K562 (cell line): ENCODE measurements at regions not wholly inside any gene's neighbourhood (a gene's known extent, or its start where the extent isn't known, plus 50 kb on each side); places are given as distances from the start of the nearest gene placed in this dataset.

Experiments
- ATAC-seq: fragments of 200-7000 bp; cut with Tn5 transposase; 3 replicates; pipeline ENCODE4 v1.9.1; 2020; ENCODE audit warnings: moderate library complexity
- BruUV-seq: library from RNA; stranded (reverse); fragments of 400-500 nt; replicated peaks from 2 replicates; lab custom pipeline; 2021; lab: Mats Ljungman, UMichigan
- CTCF ChIA-PET: fragments of 300-600 bp; formaldehyde crosslinking; extraction: SDS; loops from one replicate; lab custom pipeline; 2021; ENCODE audit warnings: low intra/inter-chr PET ratio; lab: Yijun Ruan, JAX
- POLR2A ChIA-PET: fragments of 300-600, 350-650 bp; sonication (Branson Sonifier 250); formaldehyde crosslinking; extraction: SDS; loops from one replicate; lab custom pipeline; 2021; ENCODE audit warnings: antibody characterized with exemption, inconsistent platforms; lab: Yijun Ruan, JAX
- DNase-seq, 4 experiments: peaks; one replicate each; pipeline versions ENCODE4 v3.0.0 to v3.0.0-alpha.2; 2011 to 2018; ENCODE audit warnings: low spot score in 3 of 4, mixed read lengths in 3 of 4; ENCODE audit errors: extremely low read depth in 1 of 4
- FAIRE-seq: peaks from 2 replicates; lab custom pipeline; 2011; peaks lifted over from hg19 to GRCh38; lab: Jason Lieb, UNC
- H2AFZ ChIP-seq: 2 replicates; pipeline ENCODE4 v1.6.0; 2011; ENCODE audit warnings: low read depth, low read length, control low read depth, inconsistent platforms
- H3K27ac ChIP-seq: fragments of 200-600 bp; 3 replicates; pipeline ENCODE4 v1.8.0; 2011; ENCODE audit warnings: low read depth, mild to moderate bottlenecking, control low read depth, inconsistent platforms, low read length, moderate library complexity, mixed read lengths; ENCODE audit errors: extremely low read depth
- H3K27me3 ChIP-seq, 2 experiments: fragments of 300-600 bp in 1 of 2; 2 replicates in 1 of 2; 3 replicates in 1 of 2; pipeline versions ENCODE4 v1.6.0 to v1.8.0; 2011; ENCODE audit warnings: inconsistent platforms in 2 of 2, low read length in 2 of 2, mild to moderate bottlenecking in 1 of 2, mixed read lengths in 1 of 2, moderate library complexity in 1 of 2; ENCODE audit not compliant: control insufficient read depth in 2 of 2, insufficient read depth in 2 of 2
- H3K36me3 ChIP-seq: fragments of 300-600 bp; 3 replicates; pipeline ENCODE4 v1.8.0; 2011; ENCODE audit warnings: mild to moderate bottlenecking, low read length, inconsistent platforms; ENCODE audit not compliant: control insufficient read depth, insufficient read depth
- H3K4me1 ChIP-seq, 2 experiments: fragments of 200-600 bp in 1 of 2; replicated peaks in 1 of 2; 2 replicates in 1 of 2; 3 replicates in 1 of 2; pipeline versions ENCODE4 v1.5.1 to v1.8.0; 2011; ENCODE audit warnings: inconsistent platforms in 2 of 2, low read length in 2 of 2, mild to moderate bottlenecking in 1 of 2, mixed read lengths in 1 of 2, moderate library complexity in 1 of 2; ENCODE audit not compliant: control insufficient read depth in 2 of 2, insufficient read depth in 2 of 2
- H3K4me2 ChIP-seq: 2 replicates; pipeline ENCODE4 v1.6.1; 2011; ENCODE audit warnings: low read length, control low read depth, inconsistent platforms, mixed read lengths; ENCODE audit not compliant: insufficient read depth
- H3K4me3 ChIP-seq: fragments of 200-600 bp; sonication (generic), shearing (Covaris generic); 2 replicates; pipeline ENCODE4 v1.5.1; 2016; ENCODE audit warnings: control low read depth, inconsistent platforms
- H3K79me2 ChIP-seq: fragments of 200-600 bp; 3 replicates; pipeline ENCODE4 v1.8.0; 2011; ENCODE audit warnings: low read length, inconsistent platforms; ENCODE audit not compliant: control insufficient read depth, insufficient read depth
- H3K9ac ChIP-seq, 2 experiments: 2 replicates each; pipeline versions ENCODE4 v1.6.0 to v1.6.1; 2011; ENCODE audit warnings: low read depth in 2 of 2, low read length in 2 of 2, control low read depth in 1 of 2, inconsistent platforms in 1 of 2, mild to moderate bottlenecking in 1 of 2, mixed read lengths in 1 of 2; ENCODE audit not compliant: insufficient read depth in 1 of 2
- H3K9me1 ChIP-seq: one replicate; pipeline ENCODE4 v1.6.0; 2011; ENCODE audit warnings: inconsistent platforms, mild to moderate bottlenecking, low read length, moderate library complexity; ENCODE audit not compliant: control insufficient read depth, insufficient read depth
- H3K9me3 ChIP-seq: replicated peaks from 2 replicates; pipeline ENCODE4 v1.5.1; 2011; ENCODE audit warnings: low read depth, low read length, inconsistent platforms; ENCODE audit not compliant: control insufficient read depth, insufficient read depth
- H4K20me1 ChIP-seq: replicated peaks from 2 replicates; pipeline ENCODE4 v1.6.1; 2011; ENCODE audit warnings: low read length, inconsistent platforms, mixed read lengths; ENCODE audit not compliant: control insufficient read depth, insufficient read depth
- BCLAF1 ChIP-seq, 2 experiments: fragments of 450-650 bp in 1 of 2; IDR thresholded peaks; 2 replicates each; pipeline ENCODE4 v1.6.1; 2011 to 2017; ENCODE audit warnings: low read depth in 2 of 2, antibody characterized with exemption in 1 of 2, borderline replicate concordance in 1 of 2, low read length in 1 of 2, mild to moderate bottlenecking in 1 of 2, mixed read lengths in 1 of 2; ENCODE audit not compliant: control insufficient read depth in 1 of 2
- DDX20 ChIP-seq: fragments of 450-650 bp; IDR thresholded peaks from 2 replicates; pipeline ENCODE4 v1.6.1; 2016; ENCODE audit warnings: missing genetic modification characterization, low read depth, mild to moderate bottlenecking, missing compliant biosample characterization, moderate library complexity
- ESRRA ChIP-seq: fragments of 450-650 bp; IDR thresholded peaks from 2 replicates; pipeline ENCODE4 v1.6.1; 2014; ENCODE audit warnings: low read depth, mild to moderate bottlenecking, moderate library complexity, borderline replicate concordance
- HMGN3 ChIP-seq: IDR thresholded peaks from 2 replicates; pipeline ENCODE4 v1.6.1; 2011; ENCODE audit warnings: borderline replicate concordance, low read depth, mild to moderate bottlenecking, mixed read lengths, low read length; ENCODE audit not compliant: insufficient read length; ENCODE audit errors: extremely low read depth
- IRF2 ChIP-seq: sonication (generic); formaldehyde crosslinking; IDR thresholded peaks from 2 replicates; pipeline ENCODE4 v1.8.1; 2022; ENCODE audit warnings: mild to moderate bottlenecking, missing genetic modification reagents
- KDM4B ChIP-seq, 2 experiments: fragments of 450-650 bp in 1 of 2; sonication (generic) in 1 of 2; IDR thresholded peaks; 2 replicates each; pipeline ENCODE4 v1.6.1; 2016 to 2017; ENCODE audit warnings: borderline replicate concordance in 2 of 2, antibody characterized with exemption in 1 of 2, low read depth in 1 of 2, mild to moderate bottlenecking in 1 of 2
- LARP7 ChIP-seq: fragments of 450-650 bp; IDR thresholded peaks from 2 replicates; pipeline ENCODE4 v1.6.1; 2016
- LCOR ChIP-seq: sonication (generic); formaldehyde crosslinking; IDR thresholded peaks from 2 replicates; pipeline ENCODE4 v1.8.0; 2022; ENCODE audit warnings: mild to moderate bottlenecking, missing genetic modification reagents
- SNIP1 ChIP-seq: fragments of 450-650 bp; IDR thresholded peaks from 2 replicates; pipeline ENCODE4 v1.7.1; 2017; ENCODE audit warnings: low read depth, mild to moderate bottlenecking
- STAT5B ChIP-seq: fragments of 250-450 bp; sonication (Bioruptor Pico); IDR thresholded peaks from 2 replicates; pipeline ENCODE4 v1.8.0; 2021; ENCODE audit warnings: mild to moderate bottlenecking, inconsistent platforms
- TSC22D4 ChIP-seq: fragments of 450-650 bp; IDR thresholded peaks from 2 replicates; pipeline ENCODE4 v1.6.1; 2016; ENCODE audit warnings: missing genetic modification characterization, missing biosample characterization, control low read depth
- WGBS: fragments of 100-300 bp; shearing (Covaris generic); methylation state at CpG from one replicate; pipeline ENCODE4 v1.1.6; 2016; ENCODE audit warnings: low coverage, mixed read lengths; ENCODE audit not compliant: insufficient coverage; ENCODE audit errors: missing lambda C conversion rate; 5-methylcytosine and 5-hydroxymethylcytosine counted together
- in situ Hi-C: fragments of 300-500 bp; cut with MboI; formaldehyde crosslinking; loops from 4 replicates; pipeline ENCODE4 v1.15.0; 2018; ENCODE audit warnings: inconsistent platforms, mixed read lengths
- intact Hi-C: fragments of 100-400 bp; cut with micrococcal nuclease; formaldehyde crosslinking; loops from 2 replicates; pipeline ENCODE4 v1.14.2; 2022

- Histone ChIP-seq H3K9ac (no peak overlapping the region), H3K79me2 (no peaks in the 10 kb centered on the region), H3K27me3 (no peaks in the 10 kb centered on the region), H3K4me3 (no peak overlapping the region), H3K27ac (no peak overlapping the region), H3K9me1 (no peaks in the 10 kb centered on the region), H3K4me2 (no peak overlapping the region), H2AFZ (no peak overlapping the region), H3K4me1 (no peaks in the 10 kb centered on the region), H4K20me1 (no peaks in the 10 kb centered on the region), H3K9me3 (no peaks in the 10 kb centered on the region), H3K36me3 (no peaks in the 10 kb centered on the region)
- no peak for FAIRE-seq
- 9% methylated on average over 4 of the region's 4 CpGs for WGBS
- intact Hi-C loops, result no loop called here
- DNase-seq, result no peak
- POLR2A ChIA-PET, result no interaction called here
- no peak for ATAC-seq
- no peak for TF ChIP-seq STAT5B
- TF ChIP-seq LCOR, result no peak
- in situ Hi-C loops, result no loop called here
- BruUV-seq, result no TSS peak
- CTCF ChIA-PET, result no interaction called here
These were observed 356.0 kb upstream of the GALNT5 start for GRCh38 chr2:156901373-156902031.

- Histone ChIP-seq H3K79me2 (no peaks in the 10 kb centered on the region), H3K36me3 (no peaks in the 10 kb centered on the region), H3K4me2 (no peak overlapping the region), H3K4me1 (no peaks in the 10 kb centered on the region), H3K9ac (no peak overlapping the region), H3K9me1 (no peaks in the 10 kb centered on the region), H3K27ac (no peak overlapping the region), H2AFZ (no peak overlapping the region), H3K4me3 (no peak overlapping the region), H4K20me1 (no peaks in the 10 kb centered on the region), H3K9me3 (no peaks in the 10 kb centered on the region), H3K27me3 (no peaks in the 10 kb centered on the region)
- TF ChIP-seq IRF2 (CRISPR knock-in tag), result no peak
- TF ChIP-seq SNIP1, result no peak
- TF ChIP-seq BCLAF1 (IDR thresholded peaks at IDR 0.05; ENCODE audit: borderline replicate concordance in 1 of 2, control insufficient read depth in 1 of 2, low read depth in 2 of 2, low read length in 1 of 2), result no peak
- TF ChIP-seq DDX20, result no peak
- no peak for TF ChIP-seq TSC22D4 (tag)
- no peak for TF ChIP-seq LARP7
- TF ChIP-seq KDM4B (IDR thresholded peaks at IDR 0.05; ENCODE audit: borderline replicate concordance in 2 of 2, low read depth in 1 of 2), result no peak
- TF ChIP-seq ESRRA, result no peak
- TF ChIP-seq HMGN3, result no peak
- ATAC-seq (no peak), DNase-seq (no peak), FAIRE-seq (no peak)
- intact Hi-C loops, result no loop called here
- CTCF ChIA-PET, result no interaction called here
- in situ Hi-C loops, result no loop called here
- POLR2A ChIA-PET, result no interaction called here
- no TSS peak for BruUV-seq
These were observed 354.2 kb upstream of the GALNT5 start for GRCh38 chr2:156903335-156903734.
